ENCODE measurements at regions not wholly inside any gene's neighbourhood (a gene's known extent, or its start where the extent isn't known, plus 50 kb on each side); places are given as distances from the start of the nearest gene placed in this dataset.

DNA sequence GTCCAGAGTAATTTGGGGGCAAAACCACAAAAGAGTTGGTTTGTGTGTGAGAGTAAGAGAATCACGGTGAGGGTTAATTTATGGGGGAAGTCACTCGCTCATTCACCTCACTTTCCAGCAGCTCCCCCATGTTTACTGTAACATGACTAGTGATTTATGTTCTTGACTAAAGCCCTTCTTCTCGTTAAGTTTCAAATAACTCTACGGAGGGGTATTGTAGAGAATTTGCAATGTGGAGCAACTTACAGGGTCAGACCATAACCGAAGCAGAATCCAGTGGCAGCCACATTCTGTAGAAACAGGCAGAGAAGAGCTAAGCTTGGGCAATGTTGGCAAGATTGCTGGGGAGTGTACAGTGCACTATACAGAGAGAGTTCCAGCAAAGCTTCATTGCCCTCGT lies 760.6 kb downstream of the IRX1 start:
- TF ChIP-seq EP300 (IDR thresholded peaks at IDR 0.05) (no peak), CTCF (IDR thresholded peaks at IDR 0.05) (no peak)
